GM18867 (cell line): ENCODE measurements at regions not wholly inside any gene's neighbourhood (a gene's known extent, or its start where the extent isn't known, plus 50 kb on each side); places are given as distances from the start of the nearest gene placed in this dataset.

ENCODE experiments used
- ATAC-seq: cut with Tn5 transposase; IDR thresholded peaks from one replicate; pipeline ENCODE4 v1.9.1; 2021; ENCODE audit warnings: mild to moderate bottlenecking, moderate library complexity; ENCODE audit not compliant: unreplicated experiment

- no peak for ATAC-seq
Observed at GRCh38 chr4:138759554-138759902, 256.1 kb upstream of the NOCT start.

- ATAC-seq = no peak
Observed at GRCh38 chr4:138758876-138759553, 256.6 kb upstream of the NOCT start.

GRCh38 chr4:138758196-138758595 is 257.4 kb upstream of the NOCT start:
- no peak for ATAC-seq

GRCh38 chr4:138757432-138757831 is 258.1 kb upstream of the NOCT start:
- no peak for ATAC-seq

- no peak for ATAC-seq
Observed at GRCh38 chr4:138756519-138756918, 259.1 kb upstream of the NOCT start.

GRCh38 chr4:138751309-138751708 is 264.3 kb upstream of the NOCT start:
- ATAC-seq = no peak

GRCh38 chr4:138749303-138749702 is 266.3 kb upstream of the NOCT start:
- no peak for ATAC-seq

GRCh38 chr4:138741766-138742377 is 273.7 kb upstream of the NOCT start:
- no peak for ATAC-seq

- ATAC-seq = no peak
Observed at GRCh38 chr4:138740816-138741745, 274.5 kb upstream of the NOCT start.

GRCh38 chr4:138736362-138736761 is 279.2 kb upstream of the NOCT start:
- ATAC-seq = no peak

GRCh38 chr4:138734746-138735145 is 280.8 kb upstream of the NOCT start:
- no peak for ATAC-seq

GRCh38 chr4:138728566-138728965 is 287.0 kb upstream of the NOCT start:
- no peak for ATAC-seq

- ATAC-seq = no peak
Observed at GRCh38 chr4:138727731-138728130, 287.9 kb upstream of the NOCT start.

- no peak for ATAC-seq
Observed at GRCh38 chr4:138724530-138724929, 291.1 kb upstream of the NOCT start.

GRCh38 chr4:138716559-138717335 is 298.8 kb upstream of the NOCT start:
- ATAC-seq = no peak

GRCh38 chr4:138710297-138710696 is 305.3 kb upstream of the NOCT start:
- no peak for ATAC-seq

GRCh38 chr4:138709859-138710258 is 305.7 kb upstream of the NOCT start:
- ATAC-seq = no peak

GRCh38 chr4:138707746-138708677 is 307.6 kb upstream of the NOCT start:
- ATAC-seq = no peak

GRCh38 chr4:138706201-138706600 is 309.4 kb upstream of the NOCT start:
- ATAC-seq = no peak
